ENCODE measurements at regions not wholly inside any gene's neighbourhood (a gene's known extent, or its start where the extent isn't known, plus 50 kb on each side); places are given as distances from the start of the nearest gene placed in this dataset.
A peak's percentile ranks its signal among the peaks of the same experiment; 100 is the strongest.
"Not testable (repeated sequence)": the region's sequence is repeated elsewhere in the genome, so short reads cannot be mapped to it uniquely, and the experiment has no call there.

- H3K9me3 ChIP-seq (replicated peaks) = no peaks in the 10 kb centered on the region
- H3K27ac ChIP-seq (replicated peaks) = no peak overlapping the region
- no peaks in the 10 kb centered on the region for H3K27me3 ChIP-seq (ENCODE audit: low read depth)
- no peak for DNase-seq
- no peak overlapping the region for H3K4me3 ChIP-seq
- intact Hi-C loops (cut with micrococcal nuclease) = no loop called here
- peaks cover 4% of the 10 kb centered on the region for H3K4me1 ChIP-seq
- no peaks in the 10 kb centered on the region for H3K36me3 ChIP-seq
- TF ChIP-seq CTCF (IDR thresholded peaks at IDR 0.05; ENCODE audit: borderline replicate concordance) = peak; percentile 11
Measured at GRCh38 chr10:32189400-32190084, 133.3 kb upstream of the KIF5B start.

- H3K9me3 ChIP-seq (replicated peaks); H3K27me3 ChIP-seq (ENCODE audit: low read depth); H3K4me1 ChIP-seq; H3K4me3 ChIP-seq; intact Hi-C loops (cut with micrococcal nuclease); DNase-seq; H3K36me3 ChIP-seq; H3K27ac ChIP-seq (replicated peaks): not testable (repeated sequence)
Measured at GRCh38 chr10:32188601-32189000, 132.4 kb upstream of the KIF5B start.

GRCh38 chr10:32187686-32188085 is 131.5 kb upstream of the KIF5B start:
- Histone ChIP-seq H3K27me3 (ENCODE audit: low read depth) (no peaks in the 10 kb centered on the region), H3K27ac (replicated peaks) (no peak overlapping the region), H3K36me3 (no peaks in the 10 kb centered on the region), H3K4me3 (no peak overlapping the region), H3K4me1 (peaks cover 4% of the 10 kb centered on the region), H3K9me3 (replicated peaks) (no peaks in the 10 kb centered on the region)
- intact Hi-C loops (cut with micrococcal nuclease) = no loop called here
- no peak for DNase-seq
- no peak for TF ChIP-seq CTCF (IDR thresholded peaks at IDR 0.05; ENCODE audit: borderline replicate concordance)

GRCh38 chr10:32183652-32184051 is 127.4 kb upstream of the KIF5B start:
- H3K9me3 ChIP-seq (replicated peaks); intact Hi-C loops (cut with micrococcal nuclease); H3K4me3 ChIP-seq; H3K4me1 ChIP-seq; DNase-seq; H3K27me3 ChIP-seq (ENCODE audit: low read depth); H3K27ac ChIP-seq (replicated peaks); H3K36me3 ChIP-seq: not testable (repeated sequence)

- DNase-seq = no peak
- no peaks in the 10 kb centered on the region for H3K4me1 ChIP-seq
- H3K27ac ChIP-seq (replicated peaks) = no peak overlapping the region
- TF ChIP-seq CTCF (IDR thresholded peaks at IDR 0.05; ENCODE audit: borderline replicate concordance) = no peak
- H3K4me3 ChIP-seq = no peak overlapping the region
- intact Hi-C loops (cut with micrococcal nuclease) = no loop called here
- H3K27me3 ChIP-seq (ENCODE audit: low read depth) = no peaks in the 10 kb centered on the region
- no peaks in the 10 kb centered on the region for H3K9me3 ChIP-seq (replicated peaks)
- H3K36me3 ChIP-seq = no peaks in the 10 kb centered on the region
Measured at GRCh38 chr10:32182476-32182875, 126.3 kb upstream of the KIF5B start.

GRCh38 chr10:32180390-32181280 is 124.4 kb upstream of the KIF5B start:
- no peak for TF ChIP-seq CTCF (IDR thresholded peaks at IDR 0.05; ENCODE audit: borderline replicate concordance)
- no peak overlapping the region for H3K27ac ChIP-seq (replicated peaks)

More at GRCh38 chr10:32180390-32181280, 124.4 kb upstream of the KIF5B start:
- no peaks in the 10 kb centered on the region for H3K4me1 ChIP-seq
- no peak for DNase-seq
- H3K4me3 ChIP-seq = no peak overlapping the region
- no peaks in the 10 kb centered on the region for H3K9me3 ChIP-seq (replicated peaks)
- H3K36me3 ChIP-seq = no peaks in the 10 kb centered on the region
- no peaks in the 10 kb centered on the region for H3K27me3 ChIP-seq (ENCODE audit: low read depth)
- intact Hi-C loops (cut with micrococcal nuclease) = no loop called here

Measured in left ventricle myocardium inferior (tissue), 1 donor.